Vagina (tissue), 2 donors: ENCODE measurements at regions not wholly inside any gene's neighbourhood (a gene's known extent, or its start where the extent isn't known, plus 50 kb on each side); places are given as distances from the start of the nearest gene placed in this dataset.

Source experiments
- CTCF ChIP-seq, 3 experiments: fragments of 450-650 bp in 2 of 3; fragments of 200-600 bp in 1 of 3; sonication (generic) in 1 of 3; IDR thresholded peaks; one replicate each; pipeline ENCODE4 v1.5.1; 2017 to 2019; ENCODE audit warnings: antibody characterized with exemption in 3 of 3, mild to moderate bottlenecking in 2 of 3, moderate library complexity in 2 of 3
- POLR2A ChIP-seq, 2 donors: fragments of 450-650 bp; IDR thresholded peaks; one replicate each; pipeline ENCODE4 v1.6.1; 2017; ENCODE audit warnings: antibody characterized with exemption in 2 of 2, mild to moderate bottlenecking in 2 of 2, moderate library complexity in 2 of 2
- POLR2AphosphoS5 ChIP-seq, 2 donors: sonication (generic); formaldehyde crosslinking; IDR thresholded peaks; one replicate each; pipeline ENCODE4 v1.9.0; 2017; ENCODE audit warnings: antibody characterized with exemption in 2 of 2, mild to moderate bottlenecking in 2 of 2, low read depth in 1 of 2; ENCODE audit not compliant: insufficient read depth in 1 of 2

- no peak for TF ChIP-seq POLR2AphosphoS5 (IDR thresholded peaks at IDR 0.05; ENCODE audit: insufficient read depth in 1 of 2, low read depth in 1 of 2)
- no peak for TF ChIP-seq POLR2A (IDR thresholded peaks at IDR 0.05)
- no peak for TF ChIP-seq CTCF (IDR thresholded peaks at IDR 0.05)
Measured at GRCh38 chr21:35559829-35560225, 500.5 kb downstream of the SETD4 start.
